GM12873 (cell line): ENCODE measurements at regions not wholly inside any gene's neighbourhood (a gene's known extent, or its start where the extent isn't known, plus 50 kb on each side); places are given as distances from the start of the nearest gene placed in this dataset.

Source experiments
- CTCF ChIP-seq: IDR thresholded peaks from 2 replicates; pipeline ENCODE4 v1.5.1; 2012; ENCODE audit warnings: low read depth, mild to moderate bottlenecking, moderate library complexity, low read length, control low read depth; ENCODE audit not compliant: insufficient read depth; ENCODE audit errors: missing control alignments

GRCh38 chr7:106740806-106741205 lies 79.8 kb upstream of the CCDC71L start:
- no peak for TF ChIP-seq CTCF

GRCh38 chr7:106744563-106745091 lies 83.7 kb upstream of the CCDC71L start:
- TF ChIP-seq CTCF: no peak

- no peak for TF ChIP-seq CTCF
Observed at GRCh38 chr7:106747804-106748203, 86.8 kb upstream of the CCDC71L start.

- TF ChIP-seq CTCF: no peak
Observed at GRCh38 chr7:106749165-106749564, 88.2 kb upstream of the CCDC71L start.

GRCh38 chr7:106750773-106751172 lies 89.8 kb upstream of the CCDC71L start:
- TF ChIP-seq CTCF: no peak

- no peak for TF ChIP-seq CTCF
Observed at GRCh38 chr7:106752367-106752766, 91.4 kb upstream of the CCDC71L start.

GRCh38 chr7:106755641-106756040 lies 94.7 kb upstream of the CCDC71L start:
- TF ChIP-seq CTCF: no peak
